GM19025 (cell line): ENCODE measurements at regions not wholly inside any gene's neighbourhood (a gene's known extent, or its start where the extent isn't known, plus 50 kb on each side); places are given as distances from the start of the nearest gene placed in this dataset.
"Not testable (repeated sequence)": the region's sequence is repeated elsewhere in the genome, so short reads cannot be mapped to it uniquely, and the experiment has no call there.

Experiments used
- ATAC-seq: cut with Tn5 transposase; IDR thresholded peaks from one replicate; pipeline ENCODE4 v1.9.1; 2021; ENCODE audit warnings: mild to moderate bottlenecking, low read depth, moderate library complexity; ENCODE audit not compliant: unreplicated experiment

DNA sequence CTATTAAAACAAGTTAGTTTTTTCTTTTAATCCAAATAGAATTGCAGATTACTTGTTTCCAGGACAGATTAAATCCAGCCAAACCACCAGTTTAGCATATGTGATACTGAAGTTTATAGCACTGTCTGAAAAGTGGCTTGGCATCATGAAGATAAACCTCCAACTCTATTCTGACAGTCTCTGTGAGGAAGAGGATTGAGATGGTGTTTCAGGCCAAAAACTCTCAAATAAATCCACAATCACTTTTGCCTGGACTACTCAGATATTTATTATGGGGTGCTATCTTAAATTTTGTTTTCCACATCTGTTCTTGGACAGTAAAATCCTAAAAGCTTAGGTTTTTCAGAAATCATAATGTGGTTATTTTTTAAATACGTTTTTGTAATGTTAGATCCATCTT is 161.7 kb upstream of the SEMA3C start:
- no peak for ATAC-seq

DNA sequence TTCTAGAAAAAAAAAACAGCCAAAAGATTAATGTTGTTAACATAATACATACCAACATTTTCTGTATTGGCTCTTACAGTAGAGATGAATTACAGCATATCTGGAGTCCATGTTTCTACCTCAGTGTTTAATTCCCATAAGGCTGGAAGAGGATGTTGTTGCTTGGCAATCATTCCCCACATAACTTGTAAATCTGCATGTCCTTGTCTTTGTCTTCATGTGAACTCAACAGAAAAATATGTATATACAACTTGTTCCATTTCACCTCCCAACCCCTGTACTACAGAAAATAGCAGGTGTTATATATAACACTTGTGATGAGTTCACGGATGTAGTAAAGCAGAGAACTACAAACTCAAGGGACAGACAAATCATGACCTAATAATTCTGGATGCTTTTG is 160.9 kb upstream of the SEMA3C start:
- no peak for ATAC-seq

DNA sequence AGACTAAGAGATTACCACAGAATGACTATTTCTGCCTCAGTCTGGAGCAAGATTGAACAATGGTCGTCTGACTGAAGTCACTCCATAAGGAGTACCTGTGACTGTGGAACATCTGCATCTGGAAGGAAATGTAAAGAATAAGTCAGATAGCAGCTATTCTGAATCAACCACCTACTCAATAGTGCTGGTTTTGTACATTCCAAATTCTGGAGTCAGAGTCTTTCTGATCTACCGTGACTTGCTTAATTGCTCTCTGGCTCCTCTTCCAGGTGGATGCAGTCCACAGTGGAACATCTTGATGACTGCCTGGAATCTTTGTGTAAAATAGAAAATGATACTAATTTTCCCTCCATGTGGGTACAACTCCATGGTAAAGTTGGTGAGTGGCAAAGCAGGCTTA is 156.3 kb upstream of the SEMA3C start:
- no peak for ATAC-seq

DNA sequence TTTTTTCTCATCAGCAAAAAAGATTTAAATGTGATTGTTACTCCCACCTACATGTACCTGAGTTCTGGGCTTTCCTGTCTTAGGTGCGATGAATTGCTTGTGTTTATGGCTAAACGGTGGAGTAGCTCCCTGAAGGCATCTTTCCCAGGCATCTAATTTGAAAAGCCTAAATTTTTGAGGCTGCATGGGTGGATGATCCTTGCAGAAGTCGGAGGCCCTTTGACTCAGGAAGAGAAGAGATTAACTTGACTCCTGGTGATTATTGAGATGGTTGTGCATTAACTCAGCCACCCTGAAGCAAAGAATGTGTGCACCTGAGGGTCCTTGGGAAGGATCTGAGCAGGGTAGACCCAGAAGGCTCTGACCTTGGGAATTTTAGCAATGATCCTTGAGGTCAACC is 155.6 kb upstream of the SEMA3C start:
- no peak for ATAC-seq

DNA sequence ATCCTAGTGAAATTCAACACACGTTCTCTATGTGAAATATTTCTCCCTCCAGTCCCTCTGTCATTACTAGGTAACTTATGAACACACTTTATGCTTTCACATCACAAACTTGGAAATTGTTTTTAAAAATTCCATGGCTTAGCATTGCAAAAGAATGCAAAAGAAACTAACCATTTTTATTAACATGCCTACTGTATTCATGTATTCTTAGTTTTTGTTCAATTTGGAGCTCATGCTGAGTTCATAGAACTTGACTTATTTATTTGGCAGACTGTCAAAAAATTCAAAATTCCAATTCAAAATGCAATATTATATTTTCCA is 155.0 kb upstream of the SEMA3C start:
- ATAC-seq: no peak

DNA sequence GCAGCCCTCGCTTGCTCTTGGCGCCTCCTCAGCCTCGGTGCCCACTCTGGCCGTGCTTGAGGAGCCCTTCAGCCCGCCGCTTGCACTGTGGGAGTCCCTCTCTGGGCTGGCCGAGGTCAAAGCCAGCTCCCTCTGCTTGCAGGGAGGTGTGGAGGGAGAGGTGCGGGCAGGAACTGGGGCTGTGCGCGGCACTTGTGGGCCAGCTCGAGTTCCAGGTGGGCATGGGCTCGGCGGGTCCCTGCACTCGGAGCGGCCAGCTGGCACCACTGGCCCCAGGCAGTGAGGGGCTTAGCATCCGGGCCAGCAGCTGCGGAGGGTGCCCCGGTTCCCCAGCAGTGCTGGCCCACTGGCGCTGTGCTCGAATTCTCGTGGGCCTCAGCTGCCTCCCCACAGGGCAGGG is 152.1 kb upstream of the SEMA3C start:
- no peak for ATAC-seq

DNA sequence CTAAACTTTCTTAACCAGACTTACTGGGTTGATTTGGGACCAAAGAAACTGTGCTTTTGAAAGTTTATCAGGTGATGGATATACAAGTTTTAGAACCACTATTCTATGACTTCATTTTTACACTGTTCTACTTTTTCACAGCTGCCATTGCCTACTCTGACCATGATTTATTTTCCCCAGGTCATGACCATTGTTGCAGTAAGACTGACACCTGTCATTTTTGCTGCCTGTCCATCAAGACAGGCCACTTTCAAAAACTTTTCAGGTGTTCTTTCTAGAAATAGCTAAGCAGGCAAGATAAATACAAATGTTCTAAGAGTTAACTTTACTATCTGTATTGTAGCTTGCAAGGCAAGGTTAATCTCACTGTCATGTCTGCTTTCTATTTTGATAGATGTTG is 147.9 kb upstream of the SEMA3C start:
- ATAC-seq: no peak

DNA sequence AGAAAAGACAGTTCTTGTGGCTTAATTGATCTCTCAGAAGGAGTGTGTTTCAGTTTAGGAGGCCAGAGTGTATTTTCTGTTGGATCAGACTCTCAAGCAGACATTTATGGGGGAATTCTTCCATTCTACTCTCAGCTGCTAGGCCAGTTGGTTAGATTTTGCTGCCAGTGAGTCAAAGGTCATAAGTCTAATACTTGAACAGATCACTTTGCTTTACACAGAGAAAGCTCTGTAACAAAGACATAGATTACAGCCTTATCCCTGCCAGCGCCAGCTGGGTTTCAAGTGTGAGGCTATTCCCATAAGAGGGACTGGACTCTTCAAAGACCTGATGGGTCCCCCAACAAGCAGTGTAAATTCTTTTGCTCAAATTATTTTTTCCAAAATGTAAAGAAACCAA is 145.6 kb upstream of the SEMA3C start:
- ATAC-seq: no peak

DNA sequence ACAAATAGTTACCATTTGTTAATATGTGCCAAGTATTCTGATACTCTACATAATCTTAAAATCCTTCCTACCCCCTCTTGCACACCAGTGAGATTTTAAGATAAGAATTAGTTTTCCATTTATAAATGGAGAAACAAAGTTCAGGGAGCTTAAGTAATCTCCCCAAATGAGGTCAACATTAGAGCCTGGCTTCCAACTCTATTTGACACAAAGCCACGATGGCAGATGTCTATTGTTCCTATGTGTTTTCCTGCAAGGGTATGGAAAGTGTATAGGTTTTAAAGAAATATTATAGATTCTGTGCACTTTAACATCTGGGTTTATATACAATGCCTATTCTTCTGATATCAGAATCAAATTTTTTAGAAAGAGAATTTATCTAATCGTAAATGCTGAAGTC is 143.9 kb upstream of the SEMA3C start:
- ATAC-seq: no peak

DNA sequence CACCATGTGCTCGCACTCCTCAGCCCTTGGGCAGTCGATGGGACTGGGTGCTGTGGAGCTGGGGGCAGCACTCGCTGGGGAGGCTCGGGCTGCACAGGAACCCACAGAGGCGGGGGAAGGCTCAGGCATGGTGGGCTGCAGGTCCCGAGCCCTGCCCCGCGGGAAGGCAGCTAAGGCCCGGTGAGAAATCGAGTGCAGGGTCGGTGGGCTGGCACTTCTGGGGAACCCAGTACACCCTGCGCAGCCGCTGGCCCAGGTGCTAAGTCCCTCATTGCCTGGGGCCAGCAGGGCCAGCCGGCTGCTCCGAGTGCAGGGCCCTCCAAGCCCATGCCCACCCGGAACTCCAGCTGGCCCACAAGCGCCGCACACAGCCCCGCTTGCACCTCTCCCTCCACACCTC is 138.6 kb upstream of the SEMA3C start:
- ATAC-seq: not testable (repeated sequence)

DNA sequence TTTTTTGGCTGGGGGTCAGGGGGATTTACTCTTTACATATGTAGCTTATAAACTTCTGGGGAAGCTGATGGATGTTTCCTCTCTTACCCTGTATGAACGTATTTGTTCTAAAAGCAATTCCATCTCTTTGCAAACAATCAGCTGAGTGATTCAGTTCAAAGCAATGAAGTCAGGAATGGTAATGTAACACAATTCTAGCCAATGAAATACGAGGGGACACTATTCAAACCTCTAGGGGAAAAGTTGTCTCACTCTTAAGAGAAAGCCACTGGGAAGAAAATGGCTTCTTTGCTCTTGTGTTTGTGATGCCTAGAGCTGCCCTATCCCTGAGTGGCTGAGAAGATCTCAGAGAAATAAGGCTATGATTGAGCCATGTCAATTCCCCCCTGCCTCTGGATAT is 134.8 kb upstream of the SEMA3C start:
- ATAC-seq: no peak

DNA sequence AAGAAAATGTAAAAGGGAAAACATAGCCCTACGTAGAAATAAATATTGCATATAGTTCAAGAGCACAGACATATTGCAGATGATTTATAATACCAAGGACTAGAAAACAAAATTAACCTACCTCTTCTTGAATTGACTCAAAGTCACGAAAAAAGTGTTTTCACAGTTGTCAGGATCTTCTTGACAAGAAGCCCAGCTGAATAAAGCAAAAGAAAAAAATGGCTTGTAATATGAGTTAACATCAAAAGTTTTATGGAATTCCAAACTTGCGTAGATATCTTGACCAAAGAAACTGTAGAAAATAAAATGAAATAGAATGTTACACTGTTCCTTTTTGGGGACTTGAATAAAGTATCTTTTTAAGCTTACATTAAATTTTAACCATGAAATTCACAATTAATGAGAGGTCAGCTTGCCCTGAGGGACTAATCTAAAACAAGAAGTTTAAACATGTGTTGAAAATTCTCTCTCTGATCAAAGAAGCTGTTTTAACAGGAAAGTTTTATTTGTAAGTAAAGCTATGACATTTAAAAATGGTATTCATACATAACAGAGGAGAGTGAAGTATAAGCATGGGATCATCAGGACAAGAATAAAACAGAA is 133.1 kb upstream of the SEMA3C start:
- ATAC-seq: no peak

DNA sequence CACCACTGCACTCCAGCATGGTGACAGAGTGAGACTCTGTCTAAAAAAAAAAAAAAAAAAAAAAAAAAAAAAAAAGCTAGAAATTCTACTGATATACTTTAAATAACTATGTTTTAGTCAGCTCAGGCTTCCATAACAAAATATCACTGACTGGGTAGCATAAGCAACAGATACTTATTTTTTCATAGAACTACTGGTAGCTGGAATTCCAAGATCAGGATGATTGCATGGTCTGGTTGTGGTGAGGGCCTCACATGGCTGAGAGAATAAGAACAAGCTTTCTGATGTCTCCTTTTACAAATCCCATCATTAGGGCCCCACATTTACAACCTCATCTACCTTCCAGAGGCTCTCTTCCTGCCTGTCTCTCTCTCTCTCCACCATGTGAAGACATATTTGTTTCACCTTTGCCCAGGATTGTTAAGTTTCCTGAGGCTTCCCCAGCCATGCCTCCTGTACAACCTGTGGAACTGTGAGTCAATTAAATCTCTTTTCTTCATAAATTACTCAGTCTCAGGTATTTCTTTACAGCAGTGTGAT is 126.7 kb upstream of the SEMA3C start:
- no peak for ATAC-seq

DNA sequence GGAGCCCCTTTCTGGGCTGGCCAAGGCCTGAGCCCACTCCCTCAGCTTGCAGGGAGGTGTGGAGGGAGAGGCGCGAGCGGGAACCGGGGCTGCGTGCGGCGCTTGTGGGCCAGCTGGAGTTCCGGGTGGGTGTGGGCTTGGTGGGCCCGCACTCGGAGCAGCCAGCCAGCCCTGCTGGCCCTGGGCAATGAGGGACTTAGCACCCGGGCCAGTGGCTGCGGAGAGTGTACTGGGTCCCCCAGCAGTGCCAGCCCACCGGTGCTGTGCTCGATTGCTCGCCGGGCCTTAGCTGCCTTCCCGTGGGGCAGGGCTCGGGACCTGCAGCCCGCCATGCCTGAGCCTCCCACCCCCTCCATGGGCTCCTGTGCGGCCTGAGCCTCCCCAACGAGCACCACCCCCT is 123.8 kb upstream of the SEMA3C start:
- ATAC-seq: not testable (repeated sequence)

DNA sequence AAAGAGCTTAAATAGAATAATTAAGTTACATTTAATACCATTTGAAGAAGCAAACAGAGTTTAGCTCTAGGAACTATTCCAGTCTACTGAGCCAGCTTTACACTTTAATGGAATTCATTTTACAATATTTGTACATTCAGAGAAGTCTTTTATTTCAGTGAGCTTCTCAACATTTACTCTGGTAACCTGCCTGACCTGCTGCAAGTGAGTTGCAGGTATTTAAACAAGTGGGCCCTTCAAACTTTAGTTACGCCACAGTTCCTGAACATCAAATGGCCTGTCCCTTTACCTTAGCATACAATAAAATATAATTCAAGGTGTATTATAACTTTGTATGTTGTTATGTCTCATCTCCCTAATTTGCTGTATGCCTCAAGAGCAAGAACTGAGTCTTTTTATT is 121.6 kb upstream of the SEMA3C start:
- ATAC-seq: no peak

DNA sequence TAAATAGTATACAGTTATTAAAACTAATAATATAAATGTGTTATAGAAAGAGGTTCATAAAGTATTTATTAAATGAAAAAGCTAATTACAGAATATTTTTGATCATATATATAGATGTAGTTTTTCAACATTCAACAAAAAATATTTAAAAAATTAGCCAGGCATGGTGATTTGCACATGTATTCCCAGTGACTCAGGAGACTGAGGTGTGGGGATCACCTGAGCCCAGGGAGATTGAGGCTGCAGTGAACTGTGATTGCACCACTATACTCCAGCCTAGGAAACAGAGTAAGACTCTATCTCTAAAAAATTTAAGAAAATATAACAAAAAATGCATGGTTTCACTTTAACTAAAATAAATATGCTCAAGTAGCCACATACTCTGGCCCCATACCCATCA is 118.0 kb upstream of the SEMA3C start:
- no peak for ATAC-seq

DNA sequence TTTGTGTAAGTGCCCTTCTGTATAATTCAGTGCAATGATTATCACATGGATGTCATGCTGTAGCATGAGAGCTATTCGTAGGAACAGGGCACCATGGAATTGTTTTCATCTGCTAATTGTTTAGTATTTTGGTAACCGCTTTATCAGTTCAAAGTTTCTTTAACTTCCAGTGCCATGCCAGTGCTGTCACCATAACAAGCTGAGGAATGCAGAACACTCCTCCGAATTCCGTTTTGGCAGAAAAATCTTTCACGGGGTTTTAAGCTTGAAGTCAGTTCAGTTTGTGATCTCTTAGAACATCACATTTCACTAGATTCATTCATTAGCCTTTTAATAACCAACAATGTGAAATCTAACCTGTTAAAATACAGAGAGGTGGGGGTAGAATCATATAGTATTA is 117.2 kb upstream of the SEMA3C start:
- ATAC-seq: no peak

DNA sequence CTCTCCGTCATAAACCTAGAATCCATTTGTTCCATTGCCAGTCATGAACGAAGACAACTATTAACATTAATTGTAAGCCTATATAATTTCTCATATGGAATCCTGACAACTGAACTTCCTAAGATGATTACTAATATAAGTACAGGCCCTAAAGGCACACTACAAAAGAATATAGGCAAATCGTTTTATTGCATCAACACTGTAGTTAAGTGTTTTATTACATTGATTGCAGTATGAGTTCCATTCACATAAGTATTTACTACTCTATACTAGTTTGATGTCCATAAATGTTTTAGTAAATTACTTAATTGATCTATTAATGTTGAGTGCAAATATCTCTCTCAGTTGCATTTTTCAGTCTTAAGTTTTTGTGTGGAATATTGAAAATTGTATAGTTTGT is 113.1 kb upstream of the SEMA3C start:
- ATAC-seq: no peak

DNA sequence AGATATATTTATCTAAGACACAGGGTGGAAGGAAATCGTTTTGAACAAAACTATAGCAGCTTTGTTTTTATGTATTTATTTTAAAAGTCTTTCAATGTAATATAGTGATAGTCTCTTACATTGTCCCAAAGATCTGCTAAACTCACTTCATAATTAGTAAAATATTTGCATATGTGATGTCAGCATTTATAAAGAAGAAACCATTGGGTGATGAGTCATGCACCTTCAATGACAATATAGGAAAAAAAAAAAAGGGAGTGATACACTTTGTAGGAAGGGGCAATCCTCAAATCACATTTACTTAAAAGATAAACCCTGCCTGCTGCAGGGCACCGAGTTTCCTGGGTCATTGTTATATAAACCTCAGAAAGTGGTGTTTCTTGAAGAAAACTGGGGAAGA is 112.4 kb upstream of the SEMA3C start:
- ATAC-seq: no peak

DNA sequence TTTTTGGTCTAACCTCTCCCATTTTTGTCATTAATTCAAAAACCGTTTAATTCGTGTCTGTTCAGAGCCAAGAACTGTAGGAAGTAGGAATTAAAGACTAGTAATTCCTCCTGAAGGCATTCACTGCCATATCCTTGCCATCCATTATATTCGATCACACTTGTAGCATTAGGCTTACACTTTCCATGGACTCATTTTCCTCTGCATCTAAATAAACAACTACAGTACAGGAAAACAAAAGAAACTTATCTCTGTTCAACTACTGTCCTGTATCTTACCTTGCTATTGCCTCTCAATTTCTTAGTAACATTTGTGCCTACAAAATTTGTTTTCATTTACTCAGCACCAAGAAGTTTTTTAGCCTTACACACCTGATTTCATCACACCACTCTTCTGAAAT is 111.6 kb upstream of the SEMA3C start:
- no peak for ATAC-seq

DNA sequence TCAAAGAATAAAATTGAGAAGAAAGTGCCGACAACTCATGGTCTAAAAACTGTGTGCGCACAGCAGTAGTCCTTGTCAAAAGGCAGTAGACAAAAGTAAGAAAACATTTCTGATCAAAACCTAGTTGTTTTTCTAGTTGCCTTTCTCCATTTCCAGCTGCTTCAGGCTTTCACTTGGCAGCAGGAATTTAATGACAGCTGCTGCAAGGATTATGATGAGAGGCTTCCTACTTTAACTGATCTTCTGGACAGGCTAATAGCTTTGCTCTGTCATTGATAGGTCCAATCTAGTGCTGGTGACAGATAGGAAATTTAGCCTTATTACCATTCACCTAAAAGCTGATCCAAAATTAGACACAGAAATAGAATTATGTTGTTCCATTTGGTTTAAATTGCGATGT is 110.7 kb upstream of the SEMA3C start:
- no peak for ATAC-seq

DNA sequence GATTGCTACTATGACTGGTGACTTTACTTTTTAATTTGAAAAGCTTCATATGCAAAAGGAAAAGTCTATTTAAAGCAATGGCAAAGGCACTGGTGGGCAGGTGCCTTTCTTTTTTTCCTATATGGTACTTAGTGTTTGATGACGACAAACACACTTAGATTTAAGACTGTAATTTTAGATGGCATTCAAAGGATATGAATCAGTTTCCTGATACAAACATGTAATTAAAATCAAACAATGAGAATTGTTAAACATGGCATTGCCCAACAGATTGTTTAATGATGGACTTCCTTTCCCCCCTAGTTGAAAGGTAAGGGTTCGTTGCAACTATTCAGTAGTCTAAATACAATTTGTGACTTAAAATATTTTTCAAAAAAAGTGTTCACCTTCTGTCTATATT is 106.5 kb upstream of the SEMA3C start:
- no peak for ATAC-seq

DNA sequence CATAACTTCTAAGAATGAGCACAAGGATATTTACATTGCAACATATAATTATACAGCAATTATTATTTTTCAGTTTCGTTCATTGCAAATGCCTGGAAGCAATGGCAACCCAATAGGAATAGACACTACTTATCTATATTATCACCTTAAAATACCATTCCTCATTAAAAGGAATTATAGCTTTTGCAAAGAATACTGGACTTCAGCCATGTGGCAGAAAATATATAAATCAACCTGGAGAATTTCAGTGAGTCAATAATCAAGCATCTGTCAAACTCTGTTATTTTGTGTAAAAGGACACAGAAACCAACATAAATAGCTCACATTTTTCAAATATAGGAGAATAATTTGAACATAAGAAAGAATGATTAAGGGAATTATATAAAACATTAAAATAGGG is 96.1 kb upstream of the SEMA3C start:
- no peak for ATAC-seq
